ENCODE measurements at regions not wholly inside any gene's neighbourhood (a gene's known extent, or its start where the extent isn't known, plus 50 kb on each side); places are given as distances from the start of the nearest gene placed in this dataset.

DNA sequence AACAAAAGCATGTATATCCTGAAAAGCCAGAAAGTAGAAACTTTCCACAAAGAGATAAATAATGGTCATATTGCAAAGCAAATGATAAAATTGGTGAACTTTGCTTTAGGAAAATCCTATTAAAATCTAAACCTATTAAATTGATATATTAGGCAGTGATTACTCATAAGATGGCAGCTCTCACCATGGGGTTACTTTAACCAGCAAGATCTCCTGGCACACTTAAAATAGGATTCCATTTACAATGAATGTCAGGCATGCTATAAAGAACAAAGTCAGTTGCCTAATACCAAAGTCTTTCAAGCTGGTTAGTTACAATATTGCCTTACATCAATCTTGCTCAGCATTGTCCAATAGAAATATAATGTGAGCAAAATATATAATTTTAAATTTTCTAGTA is 816.2 kb downstream of the BCL11A start:
- no peak overlapping the region for H3K4me3 ChIP-seq (ENCODE audit: control insufficient read depth, low read depth, low read length)
- DNase-seq (ENCODE audit: low read depth): no peak
- no peak for TF ChIP-seq CTCF (conservative IDR thresholded peaks at IDR 0.05; ENCODE audit: control insufficient read depth, insufficient read depth, low read depth, low read length)

DNA sequence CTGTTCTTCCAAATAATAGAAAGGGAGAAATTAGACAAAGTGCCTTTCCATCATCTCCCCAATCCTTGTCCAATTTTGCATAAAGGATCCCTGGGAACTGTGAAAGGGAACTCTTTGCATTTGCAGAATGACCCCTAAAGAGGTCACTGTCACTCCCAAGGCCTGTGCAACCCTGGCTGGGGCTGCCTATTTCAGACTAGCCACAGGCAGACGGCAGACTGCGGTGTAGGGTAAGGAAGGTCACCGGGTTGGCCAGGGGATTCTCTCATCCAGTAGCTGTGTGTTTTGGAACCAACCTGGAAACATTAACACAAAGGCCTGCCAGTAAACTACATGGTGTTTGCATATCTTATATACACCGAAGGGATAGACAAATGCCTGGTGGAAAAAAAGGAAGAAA is 818.7 kb downstream of the BCL11A start:
- no peak for DNase-seq (ENCODE audit: low read depth)
- no peak for TF ChIP-seq CTCF (conservative IDR thresholded peaks at IDR 0.05; ENCODE audit: control insufficient read depth, insufficient read depth, low read depth, low read length)
- H3K4me3 ChIP-seq (ENCODE audit: control insufficient read depth, low read depth, low read length): no peak overlapping the region

DNA sequence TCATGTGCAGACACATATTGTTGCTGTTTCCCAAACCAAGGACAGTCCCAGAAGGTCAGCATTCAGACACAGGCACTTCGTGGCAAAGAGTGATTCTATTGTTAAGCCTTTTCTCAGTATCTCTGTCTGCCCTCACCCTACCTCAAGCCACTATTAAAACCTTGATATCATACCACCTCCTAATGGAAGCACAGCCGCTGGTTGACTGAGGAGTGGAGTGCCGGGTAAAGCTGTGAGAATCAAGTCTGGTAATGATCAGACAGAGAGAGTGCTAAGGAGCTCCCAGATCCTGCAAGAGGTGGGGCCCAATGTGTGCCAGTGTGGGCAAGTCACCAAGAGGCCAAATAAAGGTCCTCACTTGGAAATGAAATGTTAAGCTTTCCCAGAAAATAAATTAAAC is 819.5 kb downstream of the BCL11A start:
- no peak for TF ChIP-seq CTCF (conservative IDR thresholded peaks at IDR 0.05; ENCODE audit: control insufficient read depth, insufficient read depth, low read depth, low read length)
- no peak overlapping the region for H3K4me3 ChIP-seq (ENCODE audit: control insufficient read depth, low read depth, low read length)
- DNase-seq (ENCODE audit: low read depth): no peak

- no peak for TF ChIP-seq CTCF (conservative IDR thresholded peaks at IDR 0.05; ENCODE audit: control insufficient read depth, insufficient read depth, low read depth, low read length)
- no peak for DNase-seq (ENCODE audit: low read depth)
- no peak overlapping the region for H3K4me3 ChIP-seq (ENCODE audit: control insufficient read depth, low read depth, low read length)
Observed at GRCh38 chr2:59733567-59733930, 819.9 kb downstream of the BCL11A start.

DNA sequence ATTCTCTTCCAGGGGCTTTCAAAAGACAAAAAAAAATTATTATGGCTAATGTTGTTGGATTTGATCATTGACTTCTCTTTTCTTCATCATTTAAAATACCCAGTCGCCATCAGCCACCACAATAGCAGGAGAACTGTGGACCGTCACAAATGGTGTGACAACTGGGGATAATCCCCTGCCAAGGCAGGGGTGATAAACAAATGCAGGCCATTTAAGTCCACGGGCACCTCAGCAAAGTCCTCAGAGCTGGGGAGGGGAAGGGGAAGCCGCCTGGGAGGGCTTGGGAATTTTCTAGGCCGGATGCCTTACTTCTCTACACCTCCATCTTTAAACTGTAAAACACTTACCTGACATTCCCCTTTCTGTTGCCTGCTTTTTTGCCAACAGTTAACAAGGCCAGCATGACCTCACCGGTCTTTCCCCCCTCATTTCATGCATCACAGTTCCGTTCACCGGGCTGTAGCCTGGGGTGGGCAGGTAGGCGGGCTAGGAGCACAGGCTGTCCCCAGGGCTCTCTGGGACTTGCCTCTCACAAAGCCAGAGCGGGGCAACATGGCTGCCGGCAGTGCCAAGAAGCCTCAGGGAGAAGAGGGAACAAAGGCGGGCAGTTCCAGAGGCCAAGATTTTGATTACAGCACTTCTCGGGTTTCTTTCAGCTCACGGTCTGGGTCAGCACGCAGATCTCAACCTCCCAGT is 820.4 kb downstream of the BCL11A start:
- TF ChIP-seq CTCF (conservative IDR thresholded peaks at IDR 0.05; ENCODE audit: control insufficient read depth, insufficient read depth, low read depth, low read length): no peak
- no peak for DNase-seq (ENCODE audit: low read depth)
- no peak overlapping the region for H3K4me3 ChIP-seq (ENCODE audit: control insufficient read depth, low read depth, low read length)

DNA sequence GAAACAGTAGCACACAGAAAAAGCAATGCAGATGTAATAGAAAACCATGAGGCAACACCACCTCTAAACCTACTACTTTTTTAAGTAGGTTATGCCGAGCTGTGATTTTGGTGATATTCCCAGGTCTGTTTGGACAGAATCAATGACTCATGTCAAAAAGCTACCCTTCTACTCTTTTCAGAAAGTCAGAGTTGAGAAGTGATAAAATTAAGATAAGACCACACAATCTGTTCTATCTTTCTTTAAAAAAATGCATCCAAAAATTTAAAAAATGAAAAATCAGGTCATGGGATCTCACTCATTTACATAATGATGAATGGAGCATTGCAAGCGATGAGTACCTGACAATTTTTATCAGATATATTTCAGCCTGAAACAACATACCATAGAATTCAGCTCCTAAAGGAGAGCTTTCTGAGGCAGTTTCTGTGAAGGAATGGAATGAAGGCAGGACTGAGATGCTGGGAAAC is 826.3 kb downstream of the BCL11A start:
- no peak for DNase-seq (ENCODE audit: low read depth)
- no peak overlapping the region for H3K4me3 ChIP-seq (ENCODE audit: control insufficient read depth, low read depth, low read length)
- TF ChIP-seq CTCF (conservative IDR thresholded peaks at IDR 0.05; ENCODE audit: control insufficient read depth, insufficient read depth, low read depth, low read length): no peak
